ENCODE measurements at regions not wholly inside any gene's neighbourhood (a gene's known extent, or its start where the extent isn't known, plus 50 kb on each side); places are given as distances from the start of the nearest gene placed in this dataset.

- no peaks in the 10 kb centered on the region for H3K4me1 ChIP-seq (ENCODE audit: control insufficient read depth in 2 of 2, insufficient read depth in 2 of 2, low read length in 2 of 2)
- ChIA-PET POLR2A (no interaction called here), CTCF (no interaction called here)
- peaks cover 3% of the 10 kb centered on the region for H3K27me3 Mint-ChIP-seq
- no peaks in the 10 kb centered on the region for H3K36me3 ChIP-seq (replicated peaks in 1 of 2; ENCODE audit: control extremely low read depth in 1 of 2, control insufficient read depth in 1 of 2, extremely low read depth in 1 of 2, insufficient read depth in 2 of 2, low read length in 1 of 2)
- H3K79me2 ChIP-seq (ENCODE audit: control insufficient read depth, insufficient read depth, low read length) = no peaks in the 10 kb centered on the region
- TF ChIP-seq EZH2 (IDR thresholded peaks at IDR 0.05; ENCODE audit: borderline replicate concordance, insufficient read depth, low read depth, low read length, poor library complexity, severe bottlenecking) (no peak), CTCF (IDR thresholded peaks at IDR 0.05) (no peak)
- H3K27ac ChIP-seq (ENCODE audit: low read length in 2 of 2) = no peak overlapping the region
- no peak overlapping the region for H3K27ac Mint-ChIP-seq
- DNase-seq = no peak
- no peaks in the 10 kb centered on the region for H4K20me1 ChIP-seq (ENCODE audit: control insufficient read depth, insufficient read depth, low read length, poor library complexity, severe bottlenecking)
- no peaks in the 10 kb centered on the region for H3K9me3 Mint-ChIP-seq (ENCODE audit: insufficient read depth)
- H3K4me2 ChIP-seq (replicated peaks; ENCODE audit: low read depth, low read length, poor library complexity, severe bottlenecking) = no peak overlapping the region
- H3K4me1 Mint-ChIP-seq = no peaks in the 10 kb centered on the region
- H3K4me3 ChIP-seq (ENCODE audit: control extremely low read depth in 1 of 5, extremely low read depth in 1 of 5, insufficient read depth in 1 of 5, low read depth in 2 of 5, low read length in 4 of 5) = no peak overlapping the region
- no peak overlapping the region for H3K9ac ChIP-seq (ENCODE audit: low read length)
- intact Hi-C loops (cut with micrococcal nuclease) = no loop called here
- no peak overlapping the region for H3K4me3 Mint-ChIP-seq
- no peak overlapping the region for H2AFZ ChIP-seq (ENCODE audit: insufficient read depth, low read depth, low read length, poor library complexity, severe bottlenecking)
- ATAC-seq (ENCODE audit: low read depth) = no peak
- H3K27me3 ChIP-seq (replicated peaks in 1 of 4; ENCODE audit: control extremely low read depth in 1 of 4, control insufficient read depth in 3 of 4, insufficient read depth in 4 of 4, low read length in 3 of 4) = no peaks in the 10 kb centered on the region
- WGBS (ENCODE audit: insufficient coverage) = no CpG with 5 or more reads among the region's 3 CpGs
- H3K9me3 ChIP-seq (ENCODE audit: control extremely low read depth in 1 of 3, control insufficient read depth in 2 of 3, insufficient read depth in 1 of 3, low read length in 2 of 3) = no peaks in the 10 kb centered on the region
Observed at GRCh38 chr6:97445407-97445806, 162.4 kb upstream of the MMS22L start.

GRCh38 chr6:97449444-97449966 lies 166.5 kb upstream of the MMS22L start:
- 29% methylated on average over 1 of the region's 2 CpGs for WGBS (ENCODE audit: insufficient coverage)
- CTCF ChIA-PET = no interaction called here

More at GRCh38 chr6:97449444-97449966, 166.5 kb upstream of the MMS22L start:
- Histone ChIP-seq H3K9me3 (ENCODE audit: control extremely low read depth in 1 of 3, control insufficient read depth in 2 of 3, insufficient read depth in 1 of 3, low read length in 2 of 3) (no peaks in the 10 kb centered on the region), H3K27me3 (replicated peaks in 1 of 4; ENCODE audit: control extremely low read depth in 1 of 4, control insufficient read depth in 3 of 4, insufficient read depth in 4 of 4, low read length in 3 of 4) (no peaks in the 10 kb centered on the region), H3K4me1 (ENCODE audit: control insufficient read depth in 2 of 2, insufficient read depth in 2 of 2, low read length in 2 of 2) (no peaks in the 10 kb centered on the region), H3K4me2 (replicated peaks; ENCODE audit: low read depth, low read length, poor library complexity, severe bottlenecking) (no peak overlapping the region), H4K20me1 (ENCODE audit: control insufficient read depth, insufficient read depth, low read length, poor library complexity, severe bottlenecking) (no peaks in the 10 kb centered on the region), H2AFZ (ENCODE audit: insufficient read depth, low read depth, low read length, poor library complexity, severe bottlenecking) (no peak overlapping the region), H3K79me2 (ENCODE audit: control insufficient read depth, insufficient read depth, low read length) (no peaks in the 10 kb centered on the region), H3K36me3 (replicated peaks in 1 of 2; ENCODE audit: control extremely low read depth in 1 of 2, control insufficient read depth in 1 of 2, extremely low read depth in 1 of 2, insufficient read depth in 2 of 2, low read length in 1 of 2) (no peaks in the 10 kb centered on the region), H3K4me3 (ENCODE audit: control extremely low read depth in 1 of 5, extremely low read depth in 1 of 5, insufficient read depth in 1 of 5, low read depth in 2 of 5, low read length in 4 of 5) (no peak overlapping the region), H3K9ac (ENCODE audit: low read length) (no peak overlapping the region), H3K27ac (ENCODE audit: low read length in 2 of 2) (no peak overlapping the region)
- POLR2A ChIA-PET = no interaction called here
- intact Hi-C loops (cut with micrococcal nuclease) = no loop called here
- DNase-seq (no peak), ATAC-seq (ENCODE audit: low read depth) (no peak)
- Mint-ChIP-seq H3K9me3 (ENCODE audit: insufficient read depth) (no peaks in the 10 kb centered on the region), H3K27ac (no peak overlapping the region), H3K27me3 (peaks cover 3% of the 10 kb centered on the region), H3K4me1 (no peaks in the 10 kb centered on the region), H3K4me3 (no peak overlapping the region)
- TF ChIP-seq EZH2 (IDR thresholded peaks at IDR 0.05; ENCODE audit: borderline replicate concordance, insufficient read depth, low read depth, low read length, poor library complexity, severe bottlenecking) = no peak
- no peak for TF ChIP-seq CTCF (IDR thresholded peaks at IDR 0.05)

Measured in B cell (primary cell).